ENCODE measurements at regions not wholly inside any gene's neighbourhood (a gene's known extent, or its start where the extent isn't known, plus 50 kb on each side); places are given as distances from the start of the nearest gene placed in this dataset.

- H3K9me3 ChIP-seq: peaks cover 4% of the 10 kb centered on the region
- no peaks in the 10 kb centered on the region for H3K36me3 ChIP-seq (ENCODE audit: low read depth)
- H3K4me3 ChIP-seq: no peak overlapping the region
- no peak for TF ChIP-seq CTCF (IDR thresholded peaks at IDR 0.05)
- intact Hi-C loops (cut with DNase I, micrococcal nuclease): no loop called here
- ATAC-seq: no peak
- H3K4me1 ChIP-seq (ENCODE audit: low read depth): no peaks in the 10 kb centered on the region
- no peak for DNase-seq
Measured at GRCh38 chr2:57597940-57598339, 448.7 kb upstream of the VRK2 start.

GRCh38 chr2:57598551-57598950 is 448.1 kb upstream of the VRK2 start:
- ATAC-seq (no peak), DNase-seq (no peak)
- intact Hi-C loops (cut with DNase I, micrococcal nuclease): no loop called here
- Histone ChIP-seq H3K4me1 (ENCODE audit: low read depth) (no peaks in the 10 kb centered on the region), H3K9me3 (peaks cover 4% of the 10 kb centered on the region), H3K36me3 (ENCODE audit: low read depth) (no peaks in the 10 kb centered on the region), H3K4me3 (no peak overlapping the region)
- no peak for TF ChIP-seq CTCF (IDR thresholded peaks at IDR 0.05)

GRCh38 chr2:57602733-57603132 is 443.9 kb upstream of the VRK2 start:
- intact Hi-C loops (cut with DNase I, micrococcal nuclease): no loop called here
- no peak for TF ChIP-seq CTCF (IDR thresholded peaks at IDR 0.05)
- ATAC-seq: no peak
- Histone ChIP-seq H3K36me3 (ENCODE audit: low read depth) (no peaks in the 10 kb centered on the region), H3K9me3 (peaks cover 11% of the 10 kb centered on the region), H3K4me3 (no peak overlapping the region), H3K4me1 (ENCODE audit: low read depth) (no peaks in the 10 kb centered on the region)
- DNase-seq: no peak

- DNase-seq (no peak), ATAC-seq (no peak)
- intact Hi-C loops (cut with DNase I, micrococcal nuclease): no loop called here
- Histone ChIP-seq H3K4me3 (no peak overlapping the region), H3K9me3 (peaks cover 7% of the 10 kb centered on the region), H3K4me1 (ENCODE audit: low read depth) (no peaks in the 10 kb centered on the region), H3K36me3 (ENCODE audit: low read depth) (no peaks in the 10 kb centered on the region)
- no peak for TF ChIP-seq CTCF (IDR thresholded peaks at IDR 0.05)
Measured at GRCh38 chr2:57614988-57615387, 431.6 kb upstream of the VRK2 start.

GRCh38 chr2:57615855-57616556 is 430.6 kb upstream of the VRK2 start:
- Histone ChIP-seq H3K4me1 (ENCODE audit: low read depth) (no peaks in the 10 kb centered on the region), H3K4me3 (no peak overlapping the region), H3K36me3 (ENCODE audit: low read depth) (no peaks in the 10 kb centered on the region), H3K9me3 (peaks cover 7% of the 10 kb centered on the region)
- DNase-seq (no peak), ATAC-seq (no peak)
- intact Hi-C loops (cut with DNase I, micrococcal nuclease): no loop called here
- no peak for TF ChIP-seq CTCF (IDR thresholded peaks at IDR 0.05)

DNA sequence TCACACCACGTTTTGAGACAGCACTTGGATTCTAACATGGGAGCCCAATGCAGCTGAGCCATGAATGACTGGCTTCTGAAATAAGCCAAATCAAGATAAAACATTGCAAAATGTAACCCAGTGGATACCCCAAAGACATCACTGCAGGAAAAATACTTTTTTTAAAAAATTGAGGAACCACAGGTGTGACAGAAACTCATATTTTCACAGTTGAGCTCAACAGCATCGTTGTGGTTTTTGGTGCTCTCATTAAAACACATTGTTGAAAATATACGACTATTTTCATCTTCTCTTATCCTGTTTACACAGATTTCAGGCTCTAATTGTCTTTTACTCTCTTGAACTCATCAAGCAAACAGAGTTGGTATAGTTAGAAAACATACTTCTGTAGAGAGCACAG is 429.3 kb upstream of the VRK2 start:
- intact Hi-C loops (cut with DNase I, micrococcal nuclease): no loop called here
- Histone ChIP-seq H3K9me3 (peaks cover 7% of the 10 kb centered on the region), H3K36me3 (ENCODE audit: low read depth) (no peaks in the 10 kb centered on the region), H3K4me1 (ENCODE audit: low read depth) (no peaks in the 10 kb centered on the region), H3K4me3 (no peak overlapping the region)
- DNase-seq (no peak), ATAC-seq (no peak)
- TF ChIP-seq CTCF (IDR thresholded peaks at IDR 0.05): no peak
